Panc1 (cell line): ENCODE measurements at regions not wholly inside any gene's neighbourhood (a gene's known extent, or its start where the extent isn't known, plus 50 kb on each side); places are given as distances from the start of the nearest gene placed in this dataset.

Source experiments
- ATAC-seq: fragments of 200-7000 bp; cut with Tn5 transposase; 2 replicates; pipeline ENCODE4 v1.9.1; 2020; ENCODE audit warnings: mild to moderate bottlenecking, moderate library complexity
- BruUV-seq: library from RNA; stranded (reverse); fragments of 400-500 nt; replicated peaks from 2 replicates; lab custom pipeline; 2021; lab: Mats Ljungman, UMichigan
- CTCF ChIA-PET: fragments of 300-600 bp; sonication (Branson Sonifier 250); formaldehyde crosslinking; loops from one replicate; lab custom pipeline; 2022; ENCODE audit warnings: antibody characterized with exemption; lab: Charles Lee
- POLR2A ChIA-PET: fragments of 300-600 bp; sonication (Branson Sonifier 250); formaldehyde crosslinking; loops from one replicate; lab custom pipeline; 2022; ENCODE audit warnings: antibody characterized with exemption; lab: Charles Lee
- DNase-seq: peaks from one replicate; pipeline ENCODE4 v3.0.0-alpha.2; 2010; ENCODE audit warnings: low read depth, low spot score
- H3K27ac ChIP-seq: 2 replicates; pipeline ENCODE4 v1.5.1; 2011; ENCODE audit warnings: mild to moderate bottlenecking, low read length, inconsistent platforms
- H3K27me3 ChIP-seq: fragments of 200-500 bp; sonication (Bioruptor generic); 2 replicates; pipeline ENCODE4 v1.6.0; 2014; ENCODE audit warnings: low read length, inconsistent platforms; ENCODE audit not compliant: control insufficient read depth, insufficient read depth
- H3K36me3 ChIP-seq: fragments of 200-500 bp; sonication (Bioruptor generic); 2 replicates; pipeline ENCODE4 v1.5.1; 2014; ENCODE audit warnings: inconsistent platforms, mild to moderate bottlenecking, low read length, moderate library complexity; ENCODE audit not compliant: control insufficient read depth, insufficient read depth
- H3K4me1 ChIP-seq: 2 replicates; pipeline ENCODE4 v1.5.1; 2011; ENCODE audit warnings: inconsistent platforms, mild to moderate bottlenecking, low read length, moderate library complexity; ENCODE audit not compliant: control insufficient read depth, insufficient read depth
- H3K4me3 ChIP-seq, 2 experiments: 2 replicates each; pipeline ENCODE4 v1.5.1; 2011 to 2012; ENCODE audit warnings: low read depth in 2 of 2, low read length in 2 of 2, mild to moderate bottlenecking in 2 of 2, inconsistent platforms in 1 of 2, moderate library complexity in 1 of 2
- H3K9me3 ChIP-seq: fragments of 200-500 bp; sonication (Bioruptor generic); 2 replicates; pipeline ENCODE4 v1.5.1; 2014; ENCODE audit warnings: low read depth, mild to moderate bottlenecking, inconsistent platforms, low read length, moderate library complexity; ENCODE audit not compliant: control insufficient read depth, insufficient read depth
- CTCF ChIP-seq: fragments of 450-650 bp; IDR thresholded peaks from 2 replicates; pipeline ENCODE4 v1.5.1; 2017; ENCODE audit warnings: mild to moderate bottlenecking
- POLR2AphosphoS5 ChIP-seq: IDR thresholded peaks from 2 replicates; pipeline ENCODE4 v1.6.1; 2012; ENCODE audit warnings: mild to moderate bottlenecking, low read depth, low read length, moderate library complexity
- SIN3A ChIP-seq: IDR thresholded peaks from 2 replicates; pipeline ENCODE4 v1.6.1; 2012; ENCODE audit warnings: low read depth, mild to moderate bottlenecking, low read length, moderate library complexity, borderline replicate concordance; ENCODE audit not compliant: insufficient read depth
- TCF7L2 ChIP-seq: IDR thresholded peaks from 2 replicates; pipeline ENCODE4 v1.6.1; 2011; ENCODE audit warnings: mild to moderate bottlenecking, low read depth, low read length, inconsistent platforms
- in situ Hi-C: cut with HindIII; loops from 2 replicates; pipeline ENCODE4 v1.10.0; 2016; ENCODE audit warnings: low sequenced_read_pairs, low pct_unique_long_range_greater_than_20kb
- intact Hi-C: fragments of 100-400 bp; cut with micrococcal nuclease; formaldehyde crosslinking; loops from one replicate; pipeline ENCODE4 v1.10.0; 2022; ENCODE audit not compliant: unreplicated experiment
- TF ChIP-seq, protein P1 (sequence below), 2 experiments: IDR thresholded peaks; 2 replicates each; pipeline ENCODE4 v1.6.1; 2011 to 2012; ENCODE audit warnings: low read depth in 2 of 2, control low read depth in 1 of 2, low read length in 1 of 2, mild to moderate bottlenecking in 1 of 2, moderate library complexity in 1 of 2; ENCODE audit not compliant: insufficient read depth in 1 of 2

DNA sequence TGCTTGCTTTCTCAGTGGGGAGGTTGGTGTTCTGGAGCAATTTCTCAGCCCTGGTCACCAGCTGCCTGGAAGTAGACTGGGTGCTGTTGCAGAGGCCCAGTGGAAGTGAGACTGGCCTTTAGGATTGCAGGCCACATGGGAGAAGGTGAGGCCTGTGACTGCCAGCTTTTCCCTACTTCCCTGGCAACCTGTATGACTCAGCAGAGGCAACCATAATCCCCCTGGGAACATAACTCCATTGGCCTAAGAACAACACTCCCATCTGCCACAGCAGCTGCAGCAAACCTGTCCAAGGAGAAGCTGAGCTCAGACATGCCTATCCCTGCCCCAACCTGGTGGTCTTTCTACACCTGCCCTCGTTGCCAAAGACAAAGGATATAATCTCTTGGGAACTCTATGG is 473.5 kb upstream of the SPTLC3 start:
- Histone ChIP-seq H3K27me3 (no peaks in the 10 kb centered on the region), H3K36me3 (no peaks in the 10 kb centered on the region), H3K27ac (no peak overlapping the region), H3K4me1 (no peaks in the 10 kb centered on the region), H3K9me3 (no peaks in the 10 kb centered on the region), H3K4me3 (no peak overlapping the region)
- TF ChIP-seq, protein P1, sequence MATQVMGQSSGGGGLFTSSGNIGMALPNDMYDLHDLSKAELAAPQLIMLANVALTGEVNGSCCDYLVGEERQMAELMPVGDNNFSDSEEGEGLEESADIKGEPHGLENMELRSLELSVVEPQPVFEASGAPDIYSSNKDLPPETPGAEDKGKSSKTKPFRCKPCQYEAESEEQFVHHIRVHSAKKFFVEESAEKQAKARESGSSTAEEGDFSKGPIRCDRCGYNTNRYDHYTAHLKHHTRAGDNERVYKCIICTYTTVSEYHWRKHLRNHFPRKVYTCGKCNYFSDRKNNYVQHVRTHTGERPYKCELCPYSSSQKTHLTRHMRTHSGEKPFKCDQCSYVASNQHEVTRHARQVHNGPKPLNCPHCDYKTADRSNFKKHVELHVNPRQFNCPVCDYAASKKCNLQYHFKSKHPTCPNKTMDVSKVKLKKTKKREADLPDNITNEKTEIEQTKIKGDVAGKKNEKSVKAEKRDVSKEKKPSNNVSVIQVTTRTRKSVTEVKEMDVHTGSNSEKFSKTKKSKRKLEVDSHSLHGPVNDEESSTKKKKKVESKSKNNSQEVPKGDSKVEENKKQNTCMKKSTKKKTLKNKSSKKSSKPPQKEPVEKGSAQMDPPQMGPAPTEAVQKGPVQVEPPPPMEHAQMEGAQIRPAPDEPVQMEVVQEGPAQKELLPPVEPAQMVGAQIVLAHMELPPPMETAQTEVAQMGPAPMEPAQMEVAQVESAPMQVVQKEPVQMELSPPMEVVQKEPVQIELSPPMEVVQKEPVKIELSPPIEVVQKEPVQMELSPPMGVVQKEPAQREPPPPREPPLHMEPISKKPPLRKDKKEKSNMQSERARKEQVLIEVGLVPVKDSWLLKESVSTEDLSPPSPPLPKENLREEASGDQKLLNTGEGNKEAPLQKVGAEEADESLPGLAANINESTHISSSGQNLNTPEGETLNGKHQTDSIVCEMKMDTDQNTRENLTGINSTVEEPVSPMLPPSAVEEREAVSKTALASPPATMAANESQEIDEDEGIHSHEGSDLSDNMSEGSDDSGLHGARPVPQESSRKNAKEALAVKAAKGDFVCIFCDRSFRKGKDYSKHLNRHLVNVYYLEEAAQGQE (IDR thresholded peaks at IDR 0.05; ENCODE audit: insufficient read depth in 1 of 2, low read depth in 2 of 2, low read length in 1 of 2), result no peak
- TF ChIP-seq SIN3A (no peak), TCF7L2 (no peak), CTCF (no peak), POLR2AphosphoS5 (no peak)
- in situ Hi-C loops (no loop called here), intact Hi-C loops (no loop called here)
- BruUV-seq, result no TSS peak
- ATAC-seq, result no peak
- DNase-seq, result no peak
- ChIA-PET POLR2A (no interaction called here), CTCF (no interaction called here)

GRCh38 chr20:12535770-12536169 is 473.0 kb upstream of the SPTLC3 start:
- Histone ChIP-seq H3K4me1 (no peaks in the 10 kb centered on the region), H3K36me3 (no peaks in the 10 kb centered on the region), H3K27ac (no peak overlapping the region), H3K4me3 (no peak overlapping the region), H3K27me3 (no peaks in the 10 kb centered on the region), H3K9me3 (no peaks in the 10 kb centered on the region)
- intact Hi-C loops (no loop called here), in situ Hi-C loops (no loop called here)
- CTCF ChIA-PET, result no interaction called here
- POLR2A ChIA-PET, result no interaction called here
- TF ChIP-seq SIN3A, result no peak
- TF ChIP-seq TCF7L2, result no peak
- ATAC-seq (no peak), DNase-seq (no peak)
- BruUV-seq, result no TSS peak

GRCh38 chr20:12554426-12554825 is 454.3 kb upstream of the SPTLC3 start:
- H3K27me3 ChIP-seq, result no peaks in the 10 kb centered on the region
- no peaks in the 10 kb centered on the region for H3K4me1 ChIP-seq
- TF ChIP-seq, protein P1 (IDR thresholded peaks at IDR 0.05; ENCODE audit: insufficient read depth in 1 of 2, low read depth in 2 of 2, low read length in 1 of 2), result no peak
- TF ChIP-seq POLR2AphosphoS5 (no peak), CTCF (no peak), TCF7L2 (no peak), SIN3A (no peak)
- no TSS peak for BruUV-seq
- no peak overlapping the region for H3K4me3 ChIP-seq
- DNase-seq, result no peak
- no peaks in the 10 kb centered on the region for H3K9me3 ChIP-seq
- CTCF ChIA-PET, result no interaction called here
- H3K36me3 ChIP-seq, result no peaks in the 10 kb centered on the region
- ATAC-seq, result no peak
- POLR2A ChIA-PET, result no interaction called here
- in situ Hi-C loops, result no loop called here
- intact Hi-C loops, result no loop called here
- H3K27ac ChIP-seq, result no peak overlapping the region
